ENCODE measurements at regions not wholly inside any gene's neighbourhood (a gene's known extent, or its start where the extent isn't known, plus 50 kb on each side); places are given as distances from the start of the nearest gene placed in this dataset.

DNA sequence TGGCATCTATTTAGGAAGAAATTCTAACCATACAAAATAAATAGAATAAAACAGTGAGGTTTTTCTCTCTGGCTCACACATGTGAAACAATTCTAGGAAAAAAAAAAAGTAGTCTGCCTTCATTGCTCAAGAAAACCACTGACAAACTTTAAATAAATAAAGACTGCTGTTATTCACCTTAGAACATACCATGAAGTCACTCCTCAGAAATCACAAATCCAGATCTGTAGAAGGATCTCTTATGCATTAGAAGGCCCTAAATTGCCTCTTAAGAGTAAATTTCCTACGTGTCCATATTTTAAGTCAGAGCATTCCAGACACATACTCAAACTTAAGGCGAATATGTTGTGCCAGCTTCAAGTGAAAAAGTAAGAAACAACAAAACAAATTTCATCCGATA lies 217.3 kb downstream of the ZIC4 start:
- POLR2A ChIA-PET, result no interaction called here
- Mint-ChIP-seq H3K4me3 (no peak overlapping the region), H3K27ac (no peak overlapping the region), H3K36me3 (no peaks in the 10 kb centered on the region), H3K27me3 (ENCODE audit: low read depth) (no peaks in the 10 kb centered on the region), H3K9me3 (peaks cover 3% of the 10 kb centered on the region), H3K4me1 (no peaks in the 10 kb centered on the region)
- CTCF ChIA-PET, result no interaction called here
- no peak for DNase-seq (ENCODE audit: low spot score)
- TF ChIP-seq ZNF281 (CRISPR knock-in tag; IDR thresholded peaks at IDR 0.05) (no peak), MXD4 (CRISPR knock-in tag; IDR thresholded peaks at IDR 0.05; ENCODE audit: borderline replicate concordance) (no peak), SMAD4 (CRISPR knock-in tag; IDR thresholded peaks at IDR 0.05) (no peak), GABPB1 (CRISPR knock-in tag; IDR thresholded peaks at IDR 0.05) (no peak), ZNF416 (CRISPR knock-in tag; IDR thresholded peaks at IDR 0.05) (no peak)
- TF ChIP-seq, protein P1, sequence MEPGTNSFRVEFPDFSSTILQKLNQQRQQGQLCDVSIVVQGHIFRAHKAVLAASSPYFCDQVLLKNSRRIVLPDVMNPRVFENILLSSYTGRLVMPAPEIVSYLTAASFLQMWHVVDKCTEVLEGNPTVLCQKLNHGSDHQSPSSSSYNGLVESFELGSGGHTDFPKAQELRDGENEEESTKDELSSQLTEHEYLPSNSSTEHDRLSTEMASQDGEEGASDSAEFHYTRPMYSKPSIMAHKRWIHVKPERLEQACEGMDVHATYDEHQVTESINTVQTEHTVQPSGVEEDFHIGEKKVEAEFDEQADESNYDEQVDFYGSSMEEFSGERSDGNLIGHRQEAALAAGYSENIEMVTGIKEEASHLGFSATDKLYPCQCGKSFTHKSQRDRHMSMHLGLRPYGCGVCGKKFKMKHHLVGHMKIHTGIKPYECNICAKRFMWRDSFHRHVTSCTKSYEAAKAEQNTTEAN (CRISPR knock-in tag; IDR thresholded peaks at IDR 0.05), result no peak
- TF ChIP-seq, protein P2, sequence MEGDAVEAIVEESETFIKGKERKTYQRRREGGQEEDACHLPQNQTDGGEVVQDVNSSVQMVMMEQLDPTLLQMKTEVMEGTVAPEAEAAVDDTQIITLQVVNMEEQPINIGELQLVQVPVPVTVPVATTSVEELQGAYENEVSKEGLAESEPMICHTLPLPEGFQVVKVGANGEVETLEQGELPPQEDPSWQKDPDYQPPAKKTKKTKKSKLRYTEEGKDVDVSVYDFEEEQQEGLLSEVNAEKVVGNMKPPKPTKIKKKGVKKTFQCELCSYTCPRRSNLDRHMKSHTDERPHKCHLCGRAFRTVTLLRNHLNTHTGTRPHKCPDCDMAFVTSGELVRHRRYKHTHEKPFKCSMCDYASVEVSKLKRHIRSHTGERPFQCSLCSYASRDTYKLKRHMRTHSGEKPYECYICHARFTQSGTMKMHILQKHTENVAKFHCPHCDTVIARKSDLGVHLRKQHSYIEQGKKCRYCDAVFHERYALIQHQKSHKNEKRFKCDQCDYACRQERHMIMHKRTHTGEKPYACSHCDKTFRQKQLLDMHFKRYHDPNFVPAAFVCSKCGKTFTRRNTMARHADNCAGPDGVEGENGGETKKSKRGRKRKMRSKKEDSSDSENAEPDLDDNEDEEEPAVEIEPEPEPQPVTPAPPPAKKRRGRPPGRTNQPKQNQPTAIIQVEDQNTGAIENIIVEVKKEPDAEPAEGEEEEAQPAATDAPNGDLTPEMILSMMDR (IDR thresholded peaks at IDR 0.05), result no peak
- no peak for ATAC-seq

- ChIA-PET POLR2A (no interaction called here), CTCF (no interaction called here)
- no peak overlapping the region for H3K4me3 Mint-ChIP-seq
- no peak overlapping the region for H3K27ac Mint-ChIP-seq
- no peaks in the 10 kb centered on the region for H3K4me1 Mint-ChIP-seq
- H3K36me3 Mint-ChIP-seq, result no peaks in the 10 kb centered on the region
- no peak for ATAC-seq
- TF ChIP-seq HMGA2 (CRISPR knock-in tag; IDR thresholded peaks at IDR 0.05) (no peak), FOXJ3 (CRISPR knock-in tag; IDR thresholded peaks at IDR 0.05; ENCODE audit: borderline replicate concordance) (no peak)
- DNase-seq (ENCODE audit: low spot score), result no peak
- H3K9me3 Mint-ChIP-seq, result peaks cover 3% of the 10 kb centered on the region
- no peaks in the 10 kb centered on the region for H3K27me3 Mint-ChIP-seq (ENCODE audit: low read depth)
Observed at GRCh38 chr3:147187687-147188086, 218.7 kb downstream of the ZIC4 start.

- H3K36me3 Mint-ChIP-seq, result no peaks in the 10 kb centered on the region
- H3K4me3 Mint-ChIP-seq, result no peak overlapping the region
- no peak for ATAC-seq
- ChIA-PET POLR2A (no interaction called here), CTCF (no interaction called here)
- no peak overlapping the region for H3K27ac Mint-ChIP-seq
- no peak for DNase-seq (ENCODE audit: low spot score)
- H3K4me1 Mint-ChIP-seq, result no peaks in the 10 kb centered on the region
- peaks cover 3% of the 10 kb centered on the region; the same call in 1 of the 2 replicates for H3K9me3 Mint-ChIP-seq
- H3K27me3 Mint-ChIP-seq (ENCODE audit: low read depth), result no peaks in the 10 kb centered on the region
- TF ChIP-seq MAX (CRISPR knock-in tag; IDR thresholded peaks at IDR 0.05) (no peak), RORB (CRISPR knock-in tag; IDR thresholded peaks at IDR 0.05) (no peak), GTF2I (CRISPR knock-in tag; conservative IDR thresholded peaks at IDR 0.05) (no peak), KAT7 (CRISPR knock-in tag; IDR thresholded peaks at IDR 0.05; ENCODE audit: borderline replicate concordance) (no peak), CREM (CRISPR knock-in tag; IDR thresholded peaks at IDR 0.05) (no peak), RELA (CRISPR knock-in tag; IDR thresholded peaks at IDR 0.05; ENCODE audit: borderline replicate concordance) (no peak), ZNF138 (CRISPR knock-in tag; conservative IDR thresholded peaks at IDR 0.05) (no peak), ESRRA (CRISPR knock-in tag; IDR thresholded peaks at IDR 0.05; ENCODE audit: borderline replicate concordance) (no peak), ZBTB21 (CRISPR knock-in tag; IDR thresholded peaks at IDR 0.05; ENCODE audit: borderline replicate concordance) (no peak), ZNF396 (CRISPR knock-in tag; IDR thresholded peaks at IDR 0.05; ENCODE audit: borderline replicate concordance) (no peak)
- TF ChIP-seq, protein P2 (IDR thresholded peaks at IDR 0.05), result no peak
- TF ChIP-seq, protein P3, sequence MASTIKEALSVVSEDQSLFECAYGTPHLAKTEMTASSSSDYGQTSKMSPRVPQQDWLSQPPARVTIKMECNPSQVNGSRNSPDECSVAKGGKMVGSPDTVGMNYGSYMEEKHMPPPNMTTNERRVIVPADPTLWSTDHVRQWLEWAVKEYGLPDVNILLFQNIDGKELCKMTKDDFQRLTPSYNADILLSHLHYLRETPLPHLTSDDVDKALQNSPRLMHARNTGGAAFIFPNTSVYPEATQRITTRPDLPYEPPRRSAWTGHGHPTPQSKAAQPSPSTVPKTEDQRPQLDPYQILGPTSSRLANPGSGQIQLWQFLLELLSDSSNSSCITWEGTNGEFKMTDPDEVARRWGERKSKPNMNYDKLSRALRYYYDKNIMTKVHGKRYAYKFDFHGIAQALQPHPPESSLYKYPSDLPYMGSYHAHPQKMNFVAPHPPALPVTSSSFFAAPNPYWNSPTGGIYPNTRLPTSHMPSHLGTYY (CRISPR knock-in tag; IDR thresholded peaks at IDR 0.05), result no peak
- TF ChIP-seq, protein P4, sequence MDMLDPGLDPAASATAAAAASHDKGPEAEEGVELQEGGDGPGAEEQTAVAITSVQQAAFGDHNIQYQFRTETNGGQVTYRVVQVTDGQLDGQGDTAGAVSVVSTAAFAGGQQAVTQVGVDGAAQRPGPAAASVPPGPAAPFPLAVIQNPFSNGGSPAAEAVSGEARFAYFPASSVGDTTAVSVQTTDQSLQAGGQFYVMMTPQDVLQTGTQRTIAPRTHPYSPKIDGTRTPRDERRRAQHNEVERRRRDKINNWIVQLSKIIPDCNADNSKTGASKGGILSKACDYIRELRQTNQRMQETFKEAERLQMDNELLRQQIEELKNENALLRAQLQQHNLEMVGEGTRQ (CRISPR knock-in tag; IDR thresholded peaks at IDR 0.05), result no peak
- TF ChIP-seq, protein P5, sequence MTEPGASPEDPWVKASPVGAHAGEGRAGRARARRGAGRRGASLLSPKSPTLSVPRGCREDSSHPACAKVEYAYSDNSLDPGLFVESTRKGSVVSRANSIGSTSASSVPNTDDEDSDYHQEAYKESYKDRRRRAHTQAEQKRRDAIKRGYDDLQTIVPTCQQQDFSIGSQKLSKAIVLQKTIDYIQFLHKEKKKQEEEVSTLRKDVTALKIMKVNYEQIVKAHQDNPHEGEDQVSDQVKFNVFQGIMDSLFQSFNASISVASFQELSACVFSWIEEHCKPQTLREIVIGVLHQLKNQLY (CRISPR knock-in tag; IDR thresholded peaks at IDR 0.05), result no peak
Observed at GRCh38 chr3:147185781-147186180, 220.6 kb downstream of the ZIC4 start.

All from WTC11 (cell line).